ENCODE measurements at regions not wholly inside any gene's neighbourhood (a gene's known extent, or its start where the extent isn't known, plus 50 kb on each side); places are given as distances from the start of the nearest gene placed in this dataset.
A peak's percentile ranks its signal among the peaks of the same experiment; 100 is the strongest.
"Not testable (repeated sequence)": the region's sequence is repeated elsewhere in the genome, so short reads cannot be mapped to it uniquely, and the experiment has no call there.

DNA sequence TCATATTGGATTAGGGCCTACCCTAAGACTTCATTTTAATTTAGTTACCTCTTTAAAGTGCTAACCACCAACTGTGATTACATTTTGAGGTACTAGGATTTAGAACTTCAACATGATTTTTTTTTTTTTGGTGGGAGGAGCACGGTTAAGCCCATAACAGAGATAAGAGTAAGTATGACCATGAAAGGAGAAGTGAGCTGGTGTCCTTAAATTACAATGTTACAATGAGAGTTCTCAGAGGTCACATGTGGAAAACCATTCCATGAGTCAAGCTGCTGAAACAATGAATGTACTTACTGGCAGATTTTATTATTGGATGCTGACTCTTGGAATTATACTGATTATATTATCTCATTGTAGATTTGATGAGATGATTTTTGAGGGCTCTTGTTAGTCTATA is 779.3 kb upstream of the CITED2 start:
- no peak for FAIRE-seq

DNA sequence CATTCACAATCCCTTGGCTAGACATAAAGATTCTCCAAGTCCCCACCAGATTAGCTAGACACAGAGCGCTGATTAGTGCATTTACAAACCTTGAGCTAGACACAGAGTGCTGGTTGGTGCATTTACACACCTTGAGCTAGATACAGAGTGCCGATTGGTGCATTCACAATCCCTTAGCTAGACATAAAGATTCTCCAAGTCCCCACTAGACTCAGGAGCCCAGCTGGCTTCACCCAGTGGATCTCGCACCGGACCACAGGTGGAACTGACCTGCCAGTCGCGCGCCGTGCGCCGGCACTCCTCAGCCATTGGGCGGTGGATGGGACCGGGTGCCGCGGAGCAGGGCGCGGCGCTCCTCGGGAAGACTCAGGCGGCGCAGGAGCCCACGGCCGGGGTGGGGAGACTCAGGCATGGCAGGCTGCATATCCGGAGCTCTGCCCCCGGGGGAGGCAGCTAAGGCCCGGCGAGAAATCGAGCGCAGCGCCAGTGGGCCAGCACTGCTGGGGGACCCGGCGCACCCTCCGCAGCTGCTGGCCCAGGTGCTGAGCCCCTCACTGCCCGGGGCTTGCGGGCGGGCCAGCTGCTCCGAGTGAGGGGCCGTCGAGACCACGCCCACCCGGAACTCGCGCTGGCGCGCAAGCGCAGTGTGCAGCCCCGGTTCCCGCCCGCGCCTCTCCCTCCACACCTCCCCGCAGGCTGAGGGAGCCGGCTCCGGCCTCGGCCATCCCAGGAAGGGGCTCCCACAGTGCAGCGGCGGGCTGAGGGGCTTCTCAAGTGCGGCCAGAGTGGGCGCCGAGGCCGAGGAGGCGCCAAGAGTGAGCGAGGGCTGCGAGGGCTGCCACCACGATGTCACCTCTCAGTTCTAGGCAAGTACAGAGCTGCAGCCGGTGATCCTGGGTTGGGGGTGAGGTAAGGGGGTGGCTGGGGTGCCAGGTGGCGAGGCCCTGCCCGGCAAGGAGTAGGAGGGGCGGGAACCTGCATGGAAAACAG is 773.7 kb upstream of the CITED2 start:
- FAIRE-seq, result not testable (repeated sequence)

- FAIRE-seq, result no peak
Measured at GRCh38 chr6:140140891-140141290, 766.4 kb upstream of the CITED2 start.

- FAIRE-seq, result no peak
Measured at GRCh38 chr6:140138311-140139010, 764.0 kb upstream of the CITED2 start.

GRCh38 chr6:140134224-140134623 is 759.8 kb upstream of the CITED2 start:
- no peak for FAIRE-seq

GRCh38 chr6:140130074-140130473 is 755.6 kb upstream of the CITED2 start:
- FAIRE-seq, result no peak

- no peak for FAIRE-seq
Measured at GRCh38 chr6:140124498-140124897, 750.0 kb upstream of the CITED2 start.

DNA sequence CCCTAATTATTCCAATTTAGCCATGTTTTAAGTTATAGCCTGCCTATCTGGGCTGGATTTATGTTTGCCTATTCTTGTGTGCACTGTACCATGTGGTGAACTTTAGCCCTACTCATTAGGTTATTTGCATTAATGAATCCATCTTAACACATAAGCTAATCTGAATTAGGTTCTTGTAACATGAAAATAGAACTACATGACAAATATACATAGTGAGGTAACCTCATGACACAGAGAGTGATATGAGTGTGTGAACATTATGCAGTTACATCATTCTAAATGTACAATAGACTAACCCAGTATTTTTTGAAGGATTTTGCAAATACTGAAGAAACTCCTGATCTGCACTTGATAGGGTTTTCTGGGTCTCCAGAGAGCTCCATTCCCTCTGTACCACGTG is 733.7 kb upstream of the CITED2 start:
- no peak for FAIRE-seq

DNA sequence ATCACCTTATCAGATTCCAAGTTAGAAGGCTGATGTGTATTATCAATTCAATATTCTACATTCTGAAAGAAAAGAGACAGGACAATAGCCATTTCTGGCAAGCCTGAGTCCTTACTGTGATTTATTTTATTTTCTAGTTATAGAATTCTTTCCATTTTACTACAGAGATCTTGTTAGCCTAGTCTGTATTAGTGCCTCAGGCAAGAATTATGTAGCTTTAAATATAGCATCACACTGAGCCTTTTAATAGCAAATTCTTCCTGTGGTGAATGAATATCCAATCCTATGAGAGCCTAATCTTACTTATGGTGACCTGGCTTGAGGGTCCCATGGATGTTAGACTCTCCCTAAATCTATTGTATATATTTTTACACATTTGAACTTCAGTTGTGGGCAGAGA is 732.8 kb upstream of the CITED2 start:
- FAIRE-seq, result no peak

GRCh38 chr6:140105857-140106256 is 731.4 kb upstream of the CITED2 start:
- FAIRE-seq, result no peak

DNA sequence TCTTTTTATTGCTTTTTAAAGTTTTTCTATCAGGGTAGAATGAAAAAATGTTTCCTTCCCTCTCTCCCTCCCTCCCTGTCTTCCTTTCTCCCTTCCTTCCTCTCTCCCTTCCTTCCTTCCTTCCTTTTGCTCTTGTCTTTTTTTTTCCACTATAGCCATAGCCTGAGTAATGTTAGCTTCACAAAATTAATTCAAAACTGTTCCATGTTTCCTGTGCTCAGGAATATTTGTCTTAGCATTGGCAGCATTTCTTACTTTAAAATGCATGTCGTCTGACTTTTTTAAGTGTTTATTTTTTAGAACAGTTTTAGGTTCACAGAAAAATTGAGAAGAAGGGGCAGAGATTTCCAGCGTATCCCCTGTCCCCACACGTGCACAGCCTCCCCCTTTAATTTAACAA is 730.8 kb upstream of the CITED2 start:
- FAIRE-seq, result no peak

DNA sequence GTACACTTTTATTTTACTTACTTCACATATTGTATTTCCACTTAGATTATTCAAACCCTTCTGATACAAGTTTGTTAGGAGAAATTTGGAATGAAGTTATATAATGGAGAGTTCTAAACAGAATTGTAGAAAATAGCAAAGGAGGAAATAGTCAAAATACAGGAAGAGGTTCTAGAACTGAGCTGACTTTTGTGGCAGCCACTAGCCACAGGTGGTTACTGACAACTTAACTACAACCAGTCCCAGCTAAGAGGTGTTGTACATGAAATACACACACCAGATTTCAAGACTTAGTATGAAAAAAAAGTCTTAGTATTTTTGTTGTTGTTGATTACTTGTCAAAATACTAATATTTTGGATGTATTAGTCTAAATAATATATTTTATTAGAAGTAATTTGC is 727.4 kb upstream of the CITED2 start:
- FAIRE-seq, result no peak

GRCh38 chr6:140101367-140101766 is 726.9 kb upstream of the CITED2 start:
- FAIRE-seq, result no peak

- no peak for FAIRE-seq
Measured at GRCh38 chr6:140095532-140095931, 721.1 kb upstream of the CITED2 start.

- FAIRE-seq, result no peak
Measured at GRCh38 chr6:140091895-140092294, 717.4 kb upstream of the CITED2 start.

DNA sequence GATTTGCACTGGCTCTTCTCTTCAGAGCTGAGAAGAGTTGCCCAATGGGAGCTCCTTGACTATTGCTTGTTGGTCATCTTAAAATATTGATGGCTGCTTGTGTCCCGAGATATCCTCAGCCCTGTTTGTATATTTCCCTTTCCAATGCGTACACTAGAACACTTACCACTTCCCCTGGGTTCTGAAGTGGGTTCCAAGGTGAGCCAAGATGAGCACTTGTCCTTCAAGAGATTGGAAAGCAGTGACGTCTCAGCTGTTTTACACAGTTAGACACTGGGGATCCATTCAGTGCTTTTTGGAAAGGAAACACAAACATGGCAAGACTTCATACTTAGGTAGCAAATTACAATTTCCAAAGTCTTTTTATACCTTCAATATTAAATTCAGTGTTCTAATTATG is 716.4 kb upstream of the CITED2 start:
- no peak for FAIRE-seq

- peak; percentile 12 for FAIRE-seq
Measured at GRCh38 chr6:140083375-140083774, 708.9 kb upstream of the CITED2 start.

DNA sequence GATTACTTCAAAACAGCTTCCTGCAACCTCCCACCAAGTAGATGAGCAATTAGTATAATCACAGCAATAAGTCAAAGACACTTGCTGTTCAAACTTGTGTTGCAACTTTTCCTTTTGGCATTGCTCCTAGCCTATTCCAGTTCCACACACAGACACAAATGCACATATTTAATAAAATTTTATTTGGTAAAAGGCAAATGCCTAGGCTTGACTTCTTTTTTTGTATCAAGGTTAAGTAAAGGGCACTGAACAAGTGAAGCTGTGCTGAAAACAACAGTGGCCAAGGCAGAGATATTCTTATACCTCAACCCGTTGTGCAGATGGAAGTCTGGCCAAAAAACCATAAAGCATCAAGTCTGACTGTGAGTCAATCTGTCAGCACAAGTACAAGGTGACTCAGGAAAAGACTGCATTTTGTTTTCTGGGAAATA is 708.4 kb upstream of the CITED2 start:
- FAIRE-seq, result no peak

GRCh38 chr6:140079328-140079727 is 704.9 kb upstream of the CITED2 start:
- FAIRE-seq, result no peak

GRCh38 chr6:140078561-140079125 is 704.2 kb upstream of the CITED2 start:
- peak; percentile 97 for FAIRE-seq

- peak; percentile 33 for FAIRE-seq
Measured at GRCh38 chr6:140077827-140078560, 703.5 kb upstream of the CITED2 start.

GRCh38 chr6:140076105-140076504 is 701.7 kb upstream of the CITED2 start:
- no peak for FAIRE-seq

GRCh38 chr6:140073456-140073855 is 699.0 kb upstream of the CITED2 start:
- no peak for FAIRE-seq
